SU-DHL-6 (cell line): ENCODE measurements at regions not wholly inside any gene's neighbourhood (a gene's known extent, or its start where the extent isn't known, plus 50 kb on each side); places are given as distances from the start of the nearest gene placed in this dataset.

ENCODE experiments used
- CTCF ChIP-seq: fragments of 200-600 bp; sonication (generic); IDR thresholded peaks from one replicate; pipeline ENCODE4 v1.5.1; 2017; ENCODE audit warnings: antibody characterized with exemption, mild to moderate bottlenecking, low read length, moderate library complexity; ENCODE audit not compliant: insufficient read depth, poor library complexity, severe bottlenecking
- EZH2phosphoT487 ChIP-seq: fragments of 200-600 bp; sonication (generic), shearing (Covaris generic); conservative IDR thresholded peaks from 2 replicates; pipeline ENCODE4 v1.6.1; 2018; ENCODE audit warnings: mild to moderate bottlenecking, antibody characterized with exemption, low read length, moderate library complexity, mixed read lengths

- no peak for TF ChIP-seq CTCF
- TF ChIP-seq EZH2phosphoT487 = no peak
Measured at GRCh38 chr18:9049495-9049809, 53.0 kb upstream of the NDUFV2 start.
